ENCODE measurements at regions not wholly inside any gene's neighbourhood (a gene's known extent, or its start where the extent isn't known, plus 50 kb on each side); places are given as distances from the start of the nearest gene placed in this dataset.

GRCh38 chr5:102554082-102554481 is 55.3 kb upstream of the SLCO6A1 start:
- H3K36me3 Mint-ChIP-seq (ENCODE audit: low read depth), result no peaks in the 10 kb centered on the region
- no peak for TF ChIP-seq CTCF (IDR thresholded peaks at IDR 0.05; ENCODE audit: unreplicated experiment in 3 of 3)
- peaks cover 5% of the 10 kb centered on the region for H3K4me1 Mint-ChIP-seq
- H3K27ac Mint-ChIP-seq, result peak overlapping the region; percentile 76 to 85 (median 77)
- no peak overlapping the region for H3K4me3 Mint-ChIP-seq
- peaks cover 10% of the 10 kb centered on the region for H3K9me3 Mint-ChIP-seq
- H3K27me3 Mint-ChIP-seq (ENCODE audit: low read depth), result no peaks in the 10 kb centered on the region

GRCh38 chr5:102554728-102555127 is 55.9 kb upstream of the SLCO6A1 start:
- peak; percentile 35 to 54 (median 41) for TF ChIP-seq CTCF (IDR thresholded peaks at IDR 0.05; ENCODE audit: unreplicated experiment in 3 of 3)
- Mint-ChIP-seq H3K4me3 (no peak overlapping the region), H3K27me3 (ENCODE audit: low read depth) (no peaks in the 10 kb centered on the region), H3K9me3 (peaks cover 8% of the 10 kb centered on the region), H3K27ac (peak overlapping the region; percentile 76 to 85 (median 77)), H3K36me3 (ENCODE audit: low read depth) (no peaks in the 10 kb centered on the region), H3K4me1 (peaks cover 5% of the 10 kb centered on the region)

GRCh38 chr5:102561894-102562760 is 63.3 kb upstream of the SLCO6A1 start:
- TF ChIP-seq CTCF (IDR thresholded peaks at IDR 0.05; ENCODE audit: unreplicated experiment in 3 of 3), result peak; percentile 9 to 26 (median 13)
- Mint-ChIP-seq H3K36me3 (ENCODE audit: low read depth) (no peaks in the 10 kb centered on the region), H3K4me1 (no peaks in the 10 kb centered on the region), H3K9me3 (peaks cover 5% of the 10 kb centered on the region), H3K27ac (no peak overlapping the region), H3K27me3 (ENCODE audit: low read depth) (no peaks in the 10 kb centered on the region), H3K4me3 (no peak overlapping the region)

- H3K27me3 Mint-ChIP-seq (ENCODE audit: low read depth), result no peaks in the 10 kb centered on the region
- TF ChIP-seq CTCF (IDR thresholded peaks at IDR 0.05; ENCODE audit: unreplicated experiment in 3 of 3), result no peak
- no peaks in the 10 kb centered on the region for H3K4me1 Mint-ChIP-seq
- H3K36me3 Mint-ChIP-seq (ENCODE audit: low read depth), result no peaks in the 10 kb centered on the region
- no peak overlapping the region for H3K27ac Mint-ChIP-seq
- no peaks in the 10 kb centered on the region for H3K9me3 Mint-ChIP-seq
- H3K4me3 Mint-ChIP-seq, result no peak overlapping the region
Observed at GRCh38 chr5:102570747-102571146, 71.9 kb upstream of the SLCO6A1 start.

- H3K36me3 Mint-ChIP-seq (ENCODE audit: low read depth), result no peaks in the 10 kb centered on the region
- no peak overlapping the region for H3K27ac Mint-ChIP-seq
- TF ChIP-seq CTCF (IDR thresholded peaks at IDR 0.05; ENCODE audit: unreplicated experiment in 3 of 3), result no peak
- H3K27me3 Mint-ChIP-seq (ENCODE audit: low read depth), result no peaks in the 10 kb centered on the region
- H3K9me3 Mint-ChIP-seq, result no peaks in the 10 kb centered on the region
- no peaks in the 10 kb centered on the region for H3K4me1 Mint-ChIP-seq
- H3K4me3 Mint-ChIP-seq, result no peak overlapping the region
Observed at GRCh38 chr5:102578362-102578761, 79.6 kb upstream of the SLCO6A1 start.

- H3K4me1 Mint-ChIP-seq, result no peaks in the 10 kb centered on the region
- no peaks in the 10 kb centered on the region for H3K36me3 Mint-ChIP-seq (ENCODE audit: low read depth)
- no peak overlapping the region for H3K27ac Mint-ChIP-seq
- TF ChIP-seq CTCF (IDR thresholded peaks at IDR 0.05; ENCODE audit: unreplicated experiment in 3 of 3), result no peak
- H3K9me3 Mint-ChIP-seq, result no peaks in the 10 kb centered on the region
- H3K27me3 Mint-ChIP-seq (ENCODE audit: low read depth), result no peaks in the 10 kb centered on the region
- no peak overlapping the region for H3K4me3 Mint-ChIP-seq
Observed at GRCh38 chr5:102579379-102579778, 80.6 kb upstream of the SLCO6A1 start.

Measured in nephron (organoid).